GM12878 (cell line): ENCODE measurements at regions not wholly inside any gene's neighbourhood (a gene's known extent, or its start where the extent isn't known, plus 50 kb on each side); places are given as distances from the start of the nearest gene placed in this dataset.

Experiments used
- ATAC-seq: fragments of 200-7000 bp; cut with Tn5 transposase; 3 replicates; pipeline ENCODE4 v1.9.1; 2020; ENCODE audit warnings: mild to moderate bottlenecking, moderate library complexity
- BruUV-seq: library from RNA; stranded (reverse); fragments of 400-500 nt; replicated peaks from 2 replicates; lab custom pipeline; 2021; lab: Mats Ljungman, UMichigan
- CTCF ChIA-PET: fragments of 300-600 bp; sonication (Branson Sonifier 250); formaldehyde crosslinking; extraction: SDS; loops from one replicate; lab custom pipeline; 2021; ENCODE audit warnings: inconsistent platforms; lab: Yijun Ruan, JAX
- POLR2A ChIA-PET: fragments of 350-600 bp; formaldehyde crosslinking; extraction: SDS; loops from one replicate; lab custom pipeline; 2021; ENCODE audit warnings: inconsistent platforms; lab: Charles Lee
- RAD21 ChIA-PET: fragments of 300-600 bp; sonication (Branson Sonifier 250); formaldehyde crosslinking; loops from one replicate; lab custom pipeline; 2023; ENCODE audit warnings: antibody characterized with exemption; ENCODE audit not compliant: unreplicated experiment; lab: Charles Lee
- SMC1A ChIA-PET: fragments of 300-600 bp; sonication (Branson Sonifier 250); formaldehyde crosslinking; loops from one replicate; lab custom pipeline; 2023; ENCODE audit not compliant: unreplicated experiment, uncharacterized antibody; lab: Charles Lee
- DNase-seq: peaks from one replicate; pipeline ENCODE4 v3.0.0-alpha.2; 2011; ENCODE audit warnings: low read depth, low spot score
- FAIRE-seq: peaks from 3 replicates; lab custom pipeline; 2011; peaks lifted over from hg19 to GRCh38; lab: Jason Lieb, UNC
- H2AFZ ChIP-seq: 2 replicates; pipeline ENCODE4 v1.6.0; 2011; ENCODE audit warnings: low read depth, low read length, control low read depth; ENCODE audit not compliant: control insufficient read depth
- H3K27ac ChIP-seq: 2 replicates; pipeline ENCODE4 v1.5.1; 2011; ENCODE audit warnings: control low read depth; ENCODE audit not compliant: control insufficient read depth, insufficient read depth
- H3K27me3 ChIP-seq, 2 experiments: replicated peaks in 1 of 2; 2 replicates each; pipeline versions ENCODE4 v1.6.0 to v1.6.1; 2011; ENCODE audit warnings: low read length in 1 of 2; ENCODE audit not compliant: control insufficient read depth in 2 of 2, insufficient read depth in 2 of 2
- H3K36me3 ChIP-seq, 2 experiments: 2 replicates each; pipeline ENCODE4 v1.5.1; 2011; ENCODE audit warnings: low read length in 1 of 2; ENCODE audit not compliant: control insufficient read depth in 2 of 2, insufficient read depth in 2 of 2
- H3K4me1 ChIP-seq: 2 replicates; pipeline ENCODE4 v1.6.1; 2011; ENCODE audit warnings: mild to moderate bottlenecking, low read length, moderate library complexity, mixed read lengths; ENCODE audit not compliant: control insufficient read depth, insufficient read depth
- H3K4me2 ChIP-seq: 2 replicates; pipeline ENCODE4 v1.6.0; 2011; ENCODE audit warnings: control low read depth; ENCODE audit not compliant: control insufficient read depth, insufficient read depth
- H3K4me3 ChIP-seq: fragments of 200-600 bp; sonication (generic); 2 replicates; pipeline ENCODE4 v1.5.1; 2016
- H3K79me2 ChIP-seq: 2 replicates; pipeline ENCODE4 v1.6.0; 2011; ENCODE audit warnings: low read length; ENCODE audit not compliant: control insufficient read depth, insufficient read depth
- H3K9ac ChIP-seq: 2 replicates; pipeline ENCODE4 v1.8.0; 2011; ENCODE audit warnings: low read length, control low read depth, mixed read lengths; ENCODE audit not compliant: control insufficient read depth, insufficient read depth
- H3K9me3 ChIP-seq: replicated peaks from 3 replicates; pipeline ENCODE4 v1.5.1; 2011; ENCODE audit warnings: mild to moderate bottlenecking, low read length; ENCODE audit not compliant: control insufficient read depth, insufficient read depth
- H4K20me1 ChIP-seq: 2 replicates; pipeline ENCODE4 v1.6.0; 2011; ENCODE audit not compliant: control insufficient read depth, insufficient read depth
- CEBPB ChIP-seq, 2 experiments: fragments of 150-350 bp in 1 of 2; IDR thresholded peaks; 2 replicates each; pipeline ENCODE4 v1.6.1; 2012 to 2014; ENCODE audit warnings: low read depth in 2 of 2, low read length in 2 of 2, borderline replicate concordance in 1 of 2, inconsistent platforms in 1 of 2
- HDAC6 ChIP-seq: fragments of 200-600 bp; sonication (generic); IDR thresholded peaks from one replicate; pipeline ENCODE4 v1.8.0; 2017; ENCODE audit warnings: antibody characterized with exemption; ENCODE audit not compliant: unreplicated experiment
- IRF4 ChIP-seq: IDR thresholded peaks from 2 replicates; pipeline ENCODE4 v1.6.1; 2011; ENCODE audit warnings: low read depth, low read length
- RELA ChIP-seq: fragments of 450-650 bp; IDR thresholded peaks from 2 replicates; pipeline ENCODE4 v1.8.0; 2014; ENCODE audit warnings: borderline replicate concordance; ENCODE audit not compliant: partially characterized antibody
- SIN3A ChIP-seq: IDR thresholded peaks from 2 replicates; pipeline ENCODE4 v1.6.1; 2012; ENCODE audit warnings: low read depth, low read length, improper control_type of control experiment
- SMARCA5 ChIP-seq: fragments of 450-650 bp; IDR thresholded peaks from 2 replicates; pipeline ENCODE4 v1.6.1; 2017; ENCODE audit warnings: mild to moderate bottlenecking
- SP1 ChIP-seq: IDR thresholded peaks from one replicate; pipeline ENCODE4 v1.6.1; 2011; ENCODE audit warnings: low read depth, low read length
- SPI1 ChIP-seq: IDR thresholded peaks from 2 replicates; pipeline ENCODE4 v1.6.1; 2011; ENCODE audit warnings: low read depth, mild to moderate bottlenecking, low read length, moderate library complexity, borderline replicate concordance; ENCODE audit not compliant: insufficient read depth
- WRNIP1 ChIP-seq: IDR thresholded peaks from 2 replicates; pipeline ENCODE4 v1.6.1; 2011; ENCODE audit warnings: low read depth, low read length, improper control_type of control experiment, borderline replicate concordance
- in situ Hi-C: fragments of 300-500 bp; cut with MboI; formaldehyde crosslinking; loops from 9 replicates; pipeline ENCODE4 v1.14.3; 2018; ENCODE audit warnings: mixed read lengths
- intact Hi-C: fragments of 100-400 bp; cut with micrococcal nuclease; formaldehyde crosslinking; loops from one replicate; pipeline ENCODE4 v1.14.2; 2022; ENCODE audit not compliant: unreplicated experiment
- TF ChIP-seq, protein P1 (sequence below): fragments of 450-650 bp; IDR thresholded peaks from 2 replicates; pipeline ENCODE4 v1.6.1; 2016; ENCODE audit warnings: mild to moderate bottlenecking, moderate library complexity, borderline replicate concordance

DNA sequence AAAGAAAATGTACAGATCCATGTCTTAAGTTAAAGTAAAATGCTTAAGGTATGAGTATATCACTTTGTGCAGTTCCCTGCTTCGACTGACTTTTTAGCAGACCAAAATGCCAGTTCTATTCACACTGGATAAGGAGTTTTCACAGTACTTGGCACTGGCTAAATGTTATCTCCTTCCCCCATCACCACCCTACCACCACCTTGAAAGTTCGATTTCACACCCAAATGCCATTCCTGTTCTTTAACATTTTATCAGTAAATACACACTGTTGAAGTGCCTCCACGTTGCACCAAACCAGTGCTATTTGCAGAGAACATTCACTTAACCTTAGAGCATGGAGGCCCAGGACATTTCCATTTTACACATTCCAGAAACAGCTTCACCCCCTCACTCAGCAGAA lies 100.0 kb downstream of the URB2 start (continued):
- TF ChIP-seq, protein P1, sequence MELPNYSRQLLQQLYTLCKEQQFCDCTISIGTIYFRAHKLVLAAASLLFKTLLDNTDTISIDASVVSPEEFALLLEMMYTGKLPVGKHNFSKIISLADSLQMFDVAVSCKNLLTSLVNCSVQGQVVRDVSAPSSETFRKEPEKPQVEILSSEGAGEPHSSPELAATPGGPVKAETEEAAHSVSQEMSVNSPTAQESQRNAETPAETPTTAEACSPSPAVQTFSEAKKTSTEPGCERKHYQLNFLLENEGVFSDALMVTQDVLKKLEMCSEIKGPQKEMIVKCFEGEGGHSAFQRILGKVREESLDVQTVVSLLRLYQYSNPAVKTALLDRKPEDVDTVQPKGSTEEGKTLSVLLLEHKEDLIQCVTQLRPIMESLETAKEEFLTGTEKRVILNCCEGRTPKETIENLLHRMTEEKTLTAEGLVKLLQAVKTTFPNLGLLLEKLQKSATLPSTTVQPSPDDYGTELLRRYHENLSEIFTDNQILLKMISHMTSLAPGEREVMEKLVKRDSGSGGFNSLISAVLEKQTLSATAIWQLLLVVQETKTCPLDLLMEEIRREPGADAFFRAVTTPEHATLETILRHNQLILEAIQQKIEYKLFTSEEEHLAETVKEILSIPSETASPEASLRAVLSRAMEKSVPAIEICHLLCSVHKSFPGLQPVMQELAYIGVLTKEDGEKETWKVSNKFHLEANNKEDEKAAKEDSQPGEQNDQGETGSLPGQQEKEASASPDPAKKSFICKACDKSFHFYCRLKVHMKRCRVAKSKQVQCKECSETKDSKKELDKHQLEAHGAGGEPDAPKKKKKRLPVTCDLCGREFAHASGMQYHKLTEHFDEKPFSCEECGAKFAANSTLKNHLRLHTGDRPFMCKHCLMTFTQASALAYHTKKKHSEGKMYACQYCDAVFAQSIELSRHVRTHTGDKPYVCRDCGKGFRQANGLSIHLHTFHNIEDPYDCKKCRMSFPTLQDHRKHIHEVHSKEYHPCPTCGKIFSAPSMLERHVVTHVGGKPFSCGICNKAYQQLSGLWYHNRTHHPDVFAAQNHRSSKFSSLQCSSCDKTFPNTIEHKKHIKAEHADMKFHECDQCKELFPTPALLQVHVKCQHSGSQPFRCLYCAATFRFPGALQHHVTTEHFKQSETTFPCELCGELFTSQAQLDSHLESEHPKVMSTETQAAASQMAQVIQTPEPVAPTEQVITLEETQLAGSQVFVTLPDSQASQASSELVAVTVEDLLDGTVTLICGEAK, result no peak
- TF ChIP-seq HDAC6 (no peak), SPI1 (no peak), SMARCA5 (no peak)

- Histone ChIP-seq H3K9me3 (no peaks in the 10 kb centered on the region), H3K27ac (no peak overlapping the region), H3K79me2 (no peaks in the 10 kb centered on the region), H3K27me3 (no peaks in the 10 kb centered on the region; a peak in 2 of 4 replicates), H2AFZ (no peak overlapping the region), H3K36me3 (no peaks in the 10 kb centered on the region), H3K9ac (no peak overlapping the region), H3K4me3 (no peak overlapping the region), H3K4me1 (no peaks in the 10 kb centered on the region), H4K20me1 (no peaks in the 10 kb centered on the region), H3K4me2 (no peak overlapping the region)
- no TSS peak for BruUV-seq
- DNase-seq (no peak), ATAC-seq (no peak), FAIRE-seq (no peak)
- TF ChIP-seq SP1 (no peak), WRNIP1 (no peak), SIN3A (no peak), CEBPB (IDR thresholded peaks at IDR 0.05; ENCODE audit: borderline replicate concordance in 1 of 2, low read depth in 2 of 2, low read length in 2 of 2) (no peak), IRF4 (no peak), RELA (no peak)
- ChIA-PET SMC1A (no interaction called here), CTCF (interaction anchor here (1.0 to 5.1 kb wide), 2 partner anchors 9 to 15 kb away, joined by 4 to 18 read pairs; no protein-coding TSS in a partner anchor), RAD21 (no interaction called here), POLR2A (no interaction called here)
- in situ Hi-C loops, result no loop called here
- intact Hi-C loops, result no loop called here
These were observed 103.9 kb downstream of the URB2 start for GRCh38 chr1:229729916-229730315.
